Left colon (tissue), 2 donors: ENCODE measurements at regions not wholly inside any gene's neighbourhood (a gene's known extent, or its start where the extent isn't known, plus 50 kb on each side); places are given as distances from the start of the nearest gene placed in this dataset.

Source experiments
- ATAC-seq: fragments of 200-7000 bp; cut with Tn5 transposase; one replicate; pipeline ENCODE4 v1.9.1; 2020; ENCODE audit warnings: mild to moderate bottlenecking, moderate library complexity
- DNase-seq, 2 donors: peaks; one replicate each; pipeline ENCODE4 v3.0.0-alpha.2; 2020
- intact Hi-C, 2 donors: fragments of 100-400 bp; cut with DNase I in 1 of 2; cut with micrococcal nuclease in 1 of 2; formaldehyde crosslinking; loops; one replicate each; pipeline versions ENCODE4 v1.11.2 to v1.14.0; 2022; cut with DNase I, micrococcal nuclease
- donor health status: DM: no; HTN: no; CAD: no.
- donor health status: DM: yes; HTN: yes; CAD: no.

GRCh38 chr10:108260383-108260906 is 1095.9 kb upstream of the SORCS1 start:
- ATAC-seq (no peak), DNase-seq (no peak)
- intact Hi-C loops = no loop called here

- DNase-seq = no peak
- intact Hi-C loops = no loop called here
- ATAC-seq = no peak
Measured at GRCh38 chr10:108254089-108254488, 1089.6 kb upstream of the SORCS1 start.

DNA sequence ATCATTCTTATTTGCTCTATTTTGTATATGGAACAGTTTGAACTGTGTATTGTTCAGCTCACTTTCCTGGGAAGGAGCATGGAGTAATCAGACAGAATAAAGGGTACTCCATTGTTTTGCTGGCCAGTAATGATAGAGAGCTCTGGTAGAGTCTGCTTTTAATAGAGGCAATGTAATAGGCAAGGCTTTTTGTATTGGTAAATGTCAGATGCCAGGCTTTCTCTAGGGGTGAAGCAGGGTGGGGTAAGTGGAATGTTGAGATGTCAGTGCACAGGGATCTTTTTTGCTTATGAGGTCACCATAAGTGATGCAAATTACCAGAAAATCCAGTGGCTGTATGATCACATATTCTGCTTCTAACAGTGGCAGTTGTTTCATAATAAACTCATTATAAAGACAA is 1088.3 kb upstream of the SORCS1 start:
- no peak for DNase-seq
- no peak for ATAC-seq
- intact Hi-C loops = no loop called here

DNA sequence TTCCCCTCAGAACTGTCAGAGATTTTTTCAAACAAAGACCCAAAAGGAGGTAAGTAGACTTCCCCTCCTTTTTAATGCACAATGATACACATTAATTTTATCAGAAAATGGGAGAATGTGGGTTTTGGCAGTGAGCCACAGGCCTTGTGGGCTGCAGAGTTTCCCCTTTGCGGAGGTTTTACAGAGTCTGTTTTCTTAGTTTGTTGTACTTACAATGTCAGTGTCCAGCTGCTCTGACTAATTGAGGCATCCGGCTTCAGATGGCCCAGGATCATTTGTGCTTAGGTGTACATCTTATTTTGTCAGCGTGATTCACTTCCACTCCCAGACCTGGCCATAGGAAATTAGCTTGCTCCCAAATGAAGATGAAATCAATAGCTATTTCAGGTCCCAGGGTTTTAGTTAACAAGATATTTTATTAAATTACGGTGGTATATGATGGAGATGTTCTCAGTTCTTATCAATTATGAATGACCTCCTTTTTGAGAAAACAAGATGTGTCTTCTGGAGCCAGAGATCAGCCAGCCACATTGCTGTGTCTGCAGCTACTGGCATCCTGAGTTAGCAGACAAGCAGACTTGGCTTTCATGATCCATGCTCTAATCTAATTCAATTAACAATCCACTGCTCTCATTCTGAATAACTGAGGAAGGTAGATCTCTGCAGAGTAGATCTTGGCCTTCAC is 1086.6 kb upstream of the SORCS1 start:
- intact Hi-C loops = no loop called here
- ATAC-seq (no peak), DNase-seq (no peak)

DNA sequence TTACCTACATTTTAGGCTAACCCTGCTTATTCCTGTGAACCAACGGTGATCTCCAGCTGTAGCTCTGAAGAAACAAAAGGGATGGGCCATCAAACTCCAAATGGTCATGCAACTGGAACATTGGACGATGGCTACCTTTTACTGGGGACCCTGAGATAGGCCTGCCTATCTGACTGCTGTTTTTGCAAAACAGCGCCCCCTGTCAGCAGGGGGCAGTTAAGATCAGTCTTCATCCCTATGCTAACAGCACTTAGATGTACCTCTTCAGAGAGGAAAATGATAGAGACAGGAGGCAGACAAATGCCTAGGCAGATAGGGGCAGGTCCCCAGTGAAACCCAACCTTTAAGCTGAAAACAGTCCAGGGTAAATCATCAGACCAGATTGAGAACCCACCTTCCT is 1085.4 kb upstream of the SORCS1 start:
- DNase-seq = no peak
- ATAC-seq = no peak
- intact Hi-C loops = no loop called here

DNA sequence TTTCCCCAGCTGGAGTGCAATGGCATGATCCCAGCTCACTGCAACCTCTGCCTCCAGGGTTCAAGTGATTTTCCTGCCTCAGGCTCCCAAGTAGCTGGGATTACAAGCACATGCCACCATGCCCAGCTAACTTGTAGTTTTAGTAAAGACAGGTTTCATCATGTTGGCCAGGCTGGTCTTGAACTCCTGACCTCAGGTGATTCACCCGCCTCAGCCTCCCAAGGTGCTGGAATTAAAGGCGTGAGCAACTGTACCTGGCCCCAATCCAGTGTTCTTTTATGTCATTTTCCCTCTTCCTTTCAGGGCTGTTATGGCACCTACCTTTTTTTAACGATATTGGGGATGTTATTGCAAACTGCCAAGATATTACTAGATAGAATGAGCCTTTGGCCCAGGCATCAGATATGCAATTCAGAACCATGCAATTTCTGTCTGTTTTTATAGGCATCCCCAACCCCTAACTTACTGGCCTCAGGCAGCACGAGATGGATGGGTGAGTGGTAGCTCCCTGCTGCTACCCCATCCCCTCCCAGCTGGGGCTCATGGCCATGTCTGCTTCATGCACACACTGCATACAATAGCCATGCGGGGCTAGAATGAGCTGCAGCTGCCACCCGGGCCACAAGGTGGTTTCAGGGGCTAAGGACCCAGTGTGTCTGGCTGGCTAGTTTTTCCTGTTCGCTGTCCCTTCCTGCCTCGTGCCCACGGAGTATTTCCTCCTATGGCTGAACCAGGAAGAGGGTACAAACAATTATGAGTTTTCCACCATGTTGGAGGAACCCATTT is 1080.1 kb upstream of the SORCS1 start:
- intact Hi-C loops = no loop called here
- ATAC-seq (no peak), DNase-seq (no peak)

- DNase-seq = no peak
- no peak for ATAC-seq
- intact Hi-C loops = no loop called here
Measured at GRCh38 chr10:108241166-108241565, 1076.7 kb upstream of the SORCS1 start.

DNA sequence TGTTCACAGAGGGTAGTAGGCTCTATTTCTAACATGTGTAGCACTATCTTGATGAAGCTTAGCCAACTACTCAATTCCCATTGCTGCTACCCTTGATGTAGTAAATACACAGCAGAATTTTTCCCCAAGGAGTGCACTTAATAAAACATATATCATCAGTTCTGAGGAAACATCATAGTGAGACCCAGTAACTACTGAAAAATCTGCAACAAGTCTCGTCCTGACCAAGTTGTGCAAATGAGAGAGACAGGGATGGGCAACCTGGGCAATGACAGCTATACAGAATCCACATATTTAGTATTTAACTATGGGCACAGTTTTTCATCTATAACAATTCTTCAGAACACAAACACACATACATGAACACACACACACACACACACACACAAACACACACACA is 1073.8 kb upstream of the SORCS1 start:
- intact Hi-C loops = no loop called here
- DNase-seq (no peak), ATAC-seq (no peak)

- DNase-seq = no peak
- ATAC-seq = no peak
Measured at GRCh38 chr10:108230478-108231170, 1066.1 kb upstream of the SORCS1 start.

GRCh38 chr10:108208732-108209131 is 1044.2 kb upstream of the SORCS1 start:
- ATAC-seq = no peak
- intact Hi-C loops = no loop called here
- no peak for DNase-seq

More at GRCh38 chr10:108230478-108231170, 1066.1 kb upstream of the SORCS1 start:
- intact Hi-C loops = no loop called here

GRCh38 chr10:108208038-108208437 is 1043.5 kb upstream of the SORCS1 start:
- no peak for DNase-seq
- ATAC-seq = no peak
- intact Hi-C loops = no loop called here

GRCh38 chr10:108204528-108205305 is 1040.2 kb upstream of the SORCS1 start:
- intact Hi-C loops = no loop called here
- DNase-seq (no peak), ATAC-seq (peak; percentile 64)

DNA sequence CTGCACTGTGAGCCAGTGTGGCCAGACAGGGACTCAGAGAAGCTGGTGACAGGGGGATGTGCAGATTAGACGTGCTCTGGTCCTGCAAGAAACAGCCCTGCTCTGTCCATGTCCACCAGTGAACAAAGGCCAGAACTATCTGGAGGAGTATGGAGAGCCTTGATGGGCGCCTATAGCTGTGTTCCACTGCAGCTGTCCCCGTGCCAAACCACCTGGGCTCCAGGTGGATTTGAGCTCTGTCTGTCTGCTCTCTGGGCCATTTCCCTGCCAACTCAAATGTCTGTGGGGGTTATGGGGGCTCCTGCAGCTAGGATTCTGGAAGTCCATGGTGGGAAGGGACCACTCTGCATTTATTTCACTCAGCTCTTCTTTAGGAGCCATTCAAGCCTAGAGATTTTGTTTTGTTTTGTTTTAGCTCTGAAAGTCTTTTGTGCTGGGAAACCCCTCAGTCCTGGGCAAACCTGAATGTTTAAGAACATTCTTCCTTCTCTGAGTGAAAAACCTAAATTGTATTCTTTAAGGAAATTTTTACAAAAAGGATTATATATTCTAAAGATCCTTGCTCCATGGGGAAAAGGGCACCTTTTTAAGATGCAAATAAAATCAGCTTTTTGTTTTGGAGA is 1039.5 kb upstream of the SORCS1 start:
- DNase-seq = no peak
- intact Hi-C loops = no loop called here
- no peak for ATAC-seq

GRCh38 chr10:108187408-108188012 is 1023.0 kb upstream of the SORCS1 start:
- DNase-seq = no peak
- ATAC-seq = no peak
- intact Hi-C loops = no loop called here

DNA sequence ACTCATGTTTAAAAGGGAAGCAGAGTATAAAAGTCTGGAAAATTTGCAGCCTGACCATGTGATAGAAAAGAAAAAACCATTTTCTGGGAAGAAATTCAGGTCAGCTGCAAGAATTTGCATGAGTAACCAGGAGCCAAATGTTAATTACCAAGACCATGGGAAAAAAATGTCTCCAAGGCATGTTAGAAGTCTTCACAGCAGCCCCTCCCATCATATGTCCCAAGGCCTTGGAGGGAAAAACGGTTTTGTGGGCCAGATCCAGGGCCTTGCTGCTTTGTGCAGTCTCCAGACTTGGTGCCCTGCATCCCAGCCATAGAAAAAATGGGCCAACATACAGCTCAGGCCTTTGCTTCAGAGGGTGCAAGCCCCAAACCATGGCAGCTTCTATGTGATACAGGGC is 1019.6 kb upstream of the SORCS1 start:
- ATAC-seq (no peak), DNase-seq (no peak)
- intact Hi-C loops = no loop called here

GRCh38 chr10:108180878-108181277 is 1016.4 kb upstream of the SORCS1 start:
- intact Hi-C loops = no loop called here
- DNase-seq (no peak), ATAC-seq (no peak)

DNA sequence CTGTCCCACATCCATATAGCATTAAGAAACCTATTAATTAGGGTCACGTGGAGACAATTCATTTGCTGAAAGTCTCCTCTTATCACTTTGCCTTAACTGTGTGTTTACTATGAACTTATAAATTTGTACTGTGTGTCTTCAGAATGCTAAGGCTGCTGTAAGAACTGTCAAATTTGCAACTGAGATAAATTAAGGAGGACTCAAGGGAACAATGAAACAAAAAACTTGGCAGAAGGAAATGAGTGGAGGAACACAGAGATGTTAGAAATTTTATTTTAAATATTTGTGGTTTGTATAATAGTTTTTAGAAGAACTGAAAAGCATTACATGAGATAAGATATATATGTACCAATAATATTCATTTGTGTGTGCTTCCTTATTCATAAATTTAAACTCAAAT is 1005.3 kb upstream of the SORCS1 start:
- intact Hi-C loops = no loop called here
- DNase-seq (no peak), ATAC-seq (no peak)

DNA sequence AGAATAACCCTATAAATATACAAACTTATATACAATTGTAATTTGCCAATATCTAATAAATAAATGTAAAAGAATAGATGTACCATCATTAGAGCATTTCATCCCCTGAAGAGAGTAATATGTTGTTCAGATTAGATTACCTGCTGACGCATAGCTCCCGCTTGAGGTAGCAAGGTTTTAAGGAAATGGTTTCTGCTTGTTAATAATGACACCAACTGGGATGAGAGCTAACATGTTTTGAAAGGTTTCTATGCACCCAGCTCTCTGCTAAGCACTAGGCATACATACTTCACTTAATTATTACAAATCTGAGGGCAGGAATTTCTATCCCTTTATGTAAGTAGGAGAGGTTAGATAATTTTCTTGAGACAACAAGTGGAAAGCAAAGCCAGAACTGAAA is 1003.3 kb upstream of the SORCS1 start:
- intact Hi-C loops = no loop called here
- DNase-seq (no peak), ATAC-seq (no peak)
